22Rv1 (cell line): ENCODE measurements at regions not wholly inside any gene's neighbourhood (a gene's known extent, or its start where the extent isn't known, plus 50 kb on each side); places are given as distances from the start of the nearest gene placed in this dataset.

Experiments
- ZFX ChIP-seq: fragments of 450-650 bp; IDR thresholded peaks from 2 replicates; pipeline ENCODE4 v1.6.1; 2017; ENCODE audit warnings: antibody characterized with exemption, borderline replicate concordance
- TF ChIP-seq, protein P1 (sequence below): fragments of 450-650 bp; IDR thresholded peaks from 2 replicates; pipeline ENCODE4 v1.5.1; 2017; ENCODE audit warnings: mild to moderate bottlenecking

DNA sequence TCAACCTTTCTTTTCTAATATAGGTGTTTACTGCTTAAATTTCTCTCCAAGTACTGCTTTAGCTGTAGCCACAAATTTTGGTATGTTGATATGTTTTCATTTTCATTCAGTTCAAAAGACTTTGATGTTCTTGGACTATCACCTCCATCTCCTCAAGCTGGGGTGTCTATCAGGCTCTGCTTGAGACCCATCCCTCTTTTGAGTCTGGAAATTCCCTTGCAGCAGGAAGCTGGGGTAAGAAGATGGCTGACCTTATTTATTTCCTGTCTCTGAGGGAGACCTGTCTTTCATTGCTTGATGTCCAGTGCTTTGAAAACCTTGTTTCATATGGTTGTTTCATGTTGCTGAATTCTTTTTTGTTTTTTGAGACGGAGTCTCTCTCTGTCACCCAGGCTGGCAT lies 60.5 kb upstream of the ADPGK start:
- TF ChIP-seq, protein P1, sequence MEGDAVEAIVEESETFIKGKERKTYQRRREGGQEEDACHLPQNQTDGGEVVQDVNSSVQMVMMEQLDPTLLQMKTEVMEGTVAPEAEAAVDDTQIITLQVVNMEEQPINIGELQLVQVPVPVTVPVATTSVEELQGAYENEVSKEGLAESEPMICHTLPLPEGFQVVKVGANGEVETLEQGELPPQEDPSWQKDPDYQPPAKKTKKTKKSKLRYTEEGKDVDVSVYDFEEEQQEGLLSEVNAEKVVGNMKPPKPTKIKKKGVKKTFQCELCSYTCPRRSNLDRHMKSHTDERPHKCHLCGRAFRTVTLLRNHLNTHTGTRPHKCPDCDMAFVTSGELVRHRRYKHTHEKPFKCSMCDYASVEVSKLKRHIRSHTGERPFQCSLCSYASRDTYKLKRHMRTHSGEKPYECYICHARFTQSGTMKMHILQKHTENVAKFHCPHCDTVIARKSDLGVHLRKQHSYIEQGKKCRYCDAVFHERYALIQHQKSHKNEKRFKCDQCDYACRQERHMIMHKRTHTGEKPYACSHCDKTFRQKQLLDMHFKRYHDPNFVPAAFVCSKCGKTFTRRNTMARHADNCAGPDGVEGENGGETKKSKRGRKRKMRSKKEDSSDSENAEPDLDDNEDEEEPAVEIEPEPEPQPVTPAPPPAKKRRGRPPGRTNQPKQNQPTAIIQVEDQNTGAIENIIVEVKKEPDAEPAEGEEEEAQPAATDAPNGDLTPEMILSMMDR, result no peak
- TF ChIP-seq ZFX, result no peak
